GM12878 (cell line): ENCODE measurements at regions not wholly inside any gene's neighbourhood (a gene's known extent, or its start where the extent isn't known, plus 50 kb on each side); places are given as distances from the start of the nearest gene placed in this dataset.

Experiments
- ATAC-seq: fragments of 200-7000 bp; cut with Tn5 transposase; 3 replicates; pipeline ENCODE4 v1.9.1; 2020; ENCODE audit warnings: mild to moderate bottlenecking, moderate library complexity
- BruUV-seq: library from RNA; stranded (reverse); fragments of 400-500 nt; replicated peaks from 2 replicates; lab custom pipeline; 2021; lab: Mats Ljungman, UMichigan
- CTCF ChIA-PET: fragments of 300-600 bp; sonication (Branson Sonifier 250); formaldehyde crosslinking; extraction: SDS; loops from one replicate; lab custom pipeline; 2021; ENCODE audit warnings: inconsistent platforms; lab: Yijun Ruan, JAX
- POLR2A ChIA-PET: fragments of 350-600 bp; formaldehyde crosslinking; extraction: SDS; loops from one replicate; lab custom pipeline; 2021; ENCODE audit warnings: inconsistent platforms; lab: Charles Lee
- RAD21 ChIA-PET: fragments of 300-600 bp; sonication (Branson Sonifier 250); formaldehyde crosslinking; loops from one replicate; lab custom pipeline; 2023; ENCODE audit warnings: antibody characterized with exemption; ENCODE audit not compliant: unreplicated experiment; lab: Charles Lee
- SMC1A ChIA-PET: fragments of 300-600 bp; sonication (Branson Sonifier 250); formaldehyde crosslinking; loops from one replicate; lab custom pipeline; 2023; ENCODE audit not compliant: unreplicated experiment, uncharacterized antibody; lab: Charles Lee
- DNase-seq: peaks from one replicate; pipeline ENCODE4 v3.0.0-alpha.2; 2011; ENCODE audit warnings: low read depth, low spot score
- FAIRE-seq: peaks from 3 replicates; lab custom pipeline; 2011; peaks lifted over from hg19 to GRCh38; lab: Jason Lieb, UNC
- H2AFZ ChIP-seq: 2 replicates; pipeline ENCODE4 v1.6.0; 2011; ENCODE audit warnings: low read depth, low read length, control low read depth; ENCODE audit not compliant: control insufficient read depth
- H3K27ac ChIP-seq: 2 replicates; pipeline ENCODE4 v1.5.1; 2011; ENCODE audit warnings: control low read depth; ENCODE audit not compliant: control insufficient read depth, insufficient read depth
- H3K27me3 ChIP-seq, 2 experiments: replicated peaks in 1 of 2; 2 replicates each; pipeline versions ENCODE4 v1.6.0 to v1.6.1; 2011; ENCODE audit warnings: low read length in 1 of 2; ENCODE audit not compliant: control insufficient read depth in 2 of 2, insufficient read depth in 2 of 2
- H3K36me3 ChIP-seq, 2 experiments: 2 replicates each; pipeline ENCODE4 v1.5.1; 2011; ENCODE audit warnings: low read length in 1 of 2; ENCODE audit not compliant: control insufficient read depth in 2 of 2, insufficient read depth in 2 of 2
- H3K4me1 ChIP-seq: 2 replicates; pipeline ENCODE4 v1.6.1; 2011; ENCODE audit warnings: mild to moderate bottlenecking, low read length, moderate library complexity, mixed read lengths; ENCODE audit not compliant: control insufficient read depth, insufficient read depth
- H3K4me2 ChIP-seq: 2 replicates; pipeline ENCODE4 v1.6.0; 2011; ENCODE audit warnings: control low read depth; ENCODE audit not compliant: control insufficient read depth, insufficient read depth
- H3K4me3 ChIP-seq: fragments of 200-600 bp; sonication (generic); 2 replicates; pipeline ENCODE4 v1.5.1; 2016
- H3K79me2 ChIP-seq: 2 replicates; pipeline ENCODE4 v1.6.0; 2011; ENCODE audit warnings: low read length; ENCODE audit not compliant: control insufficient read depth, insufficient read depth
- H3K9ac ChIP-seq: 2 replicates; pipeline ENCODE4 v1.8.0; 2011; ENCODE audit warnings: low read length, control low read depth, mixed read lengths; ENCODE audit not compliant: control insufficient read depth, insufficient read depth
- H3K9me3 ChIP-seq: replicated peaks from 3 replicates; pipeline ENCODE4 v1.5.1; 2011; ENCODE audit warnings: mild to moderate bottlenecking, low read length; ENCODE audit not compliant: control insufficient read depth, insufficient read depth
- H4K20me1 ChIP-seq: 2 replicates; pipeline ENCODE4 v1.6.0; 2011; ENCODE audit not compliant: control insufficient read depth, insufficient read depth
- BHLHE40 ChIP-seq, 2 experiments: fragments of 450-650 bp in 1 of 2; IDR thresholded peaks; 2 replicates each; pipeline ENCODE4 v1.6.1; 2011 to 2017; ENCODE audit warnings: low read depth in 2 of 2, borderline replicate concordance in 1 of 2, improper control_type of control experiment in 1 of 2, low read length in 1 of 2, mild to moderate bottlenecking in 1 of 2
- ESRRA ChIP-seq: IDR thresholded peaks from 2 replicates; pipeline ENCODE4 v1.6.1; 2012; ENCODE audit warnings: mild to moderate bottlenecking, low read length, improper control_type of control experiment
- FOS ChIP-seq: IDR thresholded peaks from 3 replicates; pipeline ENCODE4 v1.6.1; 2011; ENCODE audit warnings: borderline replicate concordance; ENCODE audit not compliant: insufficient read length; ENCODE audit errors: extremely low read depth
- FOXK2 ChIP-seq: fragments of 450-650 bp; IDR thresholded peaks from 2 replicates; pipeline ENCODE4 v1.6.1; 2017; ENCODE audit warnings: mild to moderate bottlenecking, moderate library complexity
- HCFC1 ChIP-seq: fragments of 150-350 bp; IDR thresholded peaks from 2 replicates; pipeline ENCODE4 v1.6.1; 2014; ENCODE audit warnings: low read length
- NFIC ChIP-seq: IDR thresholded peaks from 2 replicates; pipeline ENCODE4 v1.6.1; 2012; ENCODE audit warnings: low read depth, mild to moderate bottlenecking, inconsistent platforms, low read length, moderate library complexity
- NR2C2 ChIP-seq: IDR thresholded peaks from 2 replicates; pipeline ENCODE4 v1.6.1; 2011; ENCODE audit warnings: borderline replicate concordance, low read depth; ENCODE audit not compliant: control insufficient read depth, insufficient read length
- RCOR1 ChIP-seq: conservative IDR thresholded peaks from 2 replicates; pipeline ENCODE4 v1.6.1; 2012; ENCODE audit warnings: low read depth, low read length, improper control_type of control experiment
- SREBF2 ChIP-seq: IDR thresholded peaks from 2 replicates; pipeline ENCODE4 v1.6.1; 2012; ENCODE audit warnings: mild to moderate bottlenecking, low read length
- SRF ChIP-seq, 2 experiments: IDR thresholded peaks; 2 replicates each; pipeline ENCODE4 v1.6.1; 2011; ENCODE audit warnings: low read depth in 2 of 2, low read length in 2 of 2, mild to moderate bottlenecking in 1 of 2, moderate library complexity in 1 of 2
- STAT3 ChIP-seq: IDR thresholded peaks from 2 replicates; pipeline ENCODE4 v1.6.1; 2011; ENCODE audit warnings: low read depth, low read length, improper control_type of control experiment
- TARDBP ChIP-seq: IDR thresholded peaks from 2 replicates; pipeline ENCODE4 v1.6.1; 2016; ENCODE audit warnings: borderline replicate concordance
- ZNF207 ChIP-seq: fragments of 450-650 bp; IDR thresholded peaks from 2 replicates; pipeline ENCODE4 v1.6.1; 2014; ENCODE audit warnings: antibody characterized with exemption, mild to moderate bottlenecking, borderline replicate concordance
- ZZZ3 ChIP-seq: IDR thresholded peaks from 2 replicates; pipeline ENCODE4 v1.6.1; 2011; ENCODE audit warnings: low read depth; ENCODE audit not compliant: control insufficient read depth, insufficient read length
- WGBS: methylation state at CpG from one replicate; pipeline ENCODE4 v1.1.6; 2016; ENCODE audit warnings: low lambda C conversion rate; ENCODE audit not compliant: insufficient replicate concordance, insufficient coverage; ENCODE audit errors: missing lambda C conversion rate; 5-methylcytosine and 5-hydroxymethylcytosine counted together
- in situ Hi-C: fragments of 300-500 bp; cut with MboI; formaldehyde crosslinking; loops from 9 replicates; pipeline ENCODE4 v1.14.3; 2018; ENCODE audit warnings: mixed read lengths
- intact Hi-C: fragments of 100-400 bp; cut with micrococcal nuclease; formaldehyde crosslinking; loops from one replicate; pipeline ENCODE4 v1.14.2; 2022; ENCODE audit not compliant: unreplicated experiment
- TF ChIP-seq, protein P1 (sequence below): fragments of 450-650 bp; formaldehyde crosslinking; IDR thresholded peaks from 2 replicates; pipeline ENCODE4 v1.4.0; 2020; ENCODE audit warnings: mild to moderate bottlenecking, moderate library complexity
- TF ChIP-seq, protein P2 (sequence below), 3 experiments: IDR thresholded peaks in 2 of 3; conservative IDR thresholded peaks in 1 of 3; 2 replicates each; pipeline ENCODE4 v1.5.1; 2011; ENCODE audit warnings: low read depth in 3 of 3, low read length in 3 of 3, mild to moderate bottlenecking in 3 of 3, control low read depth in 2 of 3, moderate library complexity in 2 of 3, inconsistent platforms in 1 of 3, mixed read lengths in 1 of 3; ENCODE audit not compliant: control insufficient read depth in 2 of 3, insufficient read depth in 1 of 3; ENCODE audit errors: extremely low read depth in 1 of 3

DNA sequence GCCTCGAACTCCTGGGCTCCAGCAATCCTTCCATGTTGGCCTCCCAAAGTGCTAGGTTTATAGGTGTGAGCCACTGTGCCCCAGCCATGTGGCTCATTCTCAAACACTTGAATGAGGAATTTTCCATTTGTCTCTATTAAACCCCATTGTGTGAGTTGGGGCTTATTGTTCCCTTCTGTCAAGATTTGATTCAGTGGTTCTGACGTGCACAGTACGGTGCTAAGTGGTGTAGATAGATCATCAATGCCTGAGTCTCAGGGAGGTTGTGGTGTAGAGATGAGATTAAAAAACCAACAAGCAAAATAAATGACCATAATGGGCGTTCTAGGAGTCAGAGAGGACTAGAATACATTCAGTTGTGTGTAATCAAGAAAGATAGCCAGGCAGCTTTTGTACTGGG lies 335.6 kb downstream of the PRL start:
- Histone ChIP-seq H2AFZ (no peak overlapping the region), H3K79me2 (no peaks in the 10 kb centered on the region), H3K27ac (no peak overlapping the region), H3K9ac (no peak overlapping the region), H3K9me3 (no peaks in the 10 kb centered on the region), H3K36me3 (no peaks in the 10 kb centered on the region), H3K4me2 (no peak overlapping the region), H4K20me1 (no peaks in the 10 kb centered on the region), H3K4me1 (no peaks in the 10 kb centered on the region), H3K4me3 (no peak overlapping the region), H3K27me3 (no peaks in the 10 kb centered on the region; a peak in 1 of 4 replicates)
- POLR2A ChIA-PET = no interaction called here
- SMC1A ChIA-PET = no interaction called here
- WGBS = 49% methylated on average over 4 of the region's 4 CpGs
- BruUV-seq = no TSS peak
- ATAC-seq (no peak), FAIRE-seq (no peak), DNase-seq (no peak)
- no peak for TF ChIP-seq ZNF207
- TF ChIP-seq, protein P1, sequence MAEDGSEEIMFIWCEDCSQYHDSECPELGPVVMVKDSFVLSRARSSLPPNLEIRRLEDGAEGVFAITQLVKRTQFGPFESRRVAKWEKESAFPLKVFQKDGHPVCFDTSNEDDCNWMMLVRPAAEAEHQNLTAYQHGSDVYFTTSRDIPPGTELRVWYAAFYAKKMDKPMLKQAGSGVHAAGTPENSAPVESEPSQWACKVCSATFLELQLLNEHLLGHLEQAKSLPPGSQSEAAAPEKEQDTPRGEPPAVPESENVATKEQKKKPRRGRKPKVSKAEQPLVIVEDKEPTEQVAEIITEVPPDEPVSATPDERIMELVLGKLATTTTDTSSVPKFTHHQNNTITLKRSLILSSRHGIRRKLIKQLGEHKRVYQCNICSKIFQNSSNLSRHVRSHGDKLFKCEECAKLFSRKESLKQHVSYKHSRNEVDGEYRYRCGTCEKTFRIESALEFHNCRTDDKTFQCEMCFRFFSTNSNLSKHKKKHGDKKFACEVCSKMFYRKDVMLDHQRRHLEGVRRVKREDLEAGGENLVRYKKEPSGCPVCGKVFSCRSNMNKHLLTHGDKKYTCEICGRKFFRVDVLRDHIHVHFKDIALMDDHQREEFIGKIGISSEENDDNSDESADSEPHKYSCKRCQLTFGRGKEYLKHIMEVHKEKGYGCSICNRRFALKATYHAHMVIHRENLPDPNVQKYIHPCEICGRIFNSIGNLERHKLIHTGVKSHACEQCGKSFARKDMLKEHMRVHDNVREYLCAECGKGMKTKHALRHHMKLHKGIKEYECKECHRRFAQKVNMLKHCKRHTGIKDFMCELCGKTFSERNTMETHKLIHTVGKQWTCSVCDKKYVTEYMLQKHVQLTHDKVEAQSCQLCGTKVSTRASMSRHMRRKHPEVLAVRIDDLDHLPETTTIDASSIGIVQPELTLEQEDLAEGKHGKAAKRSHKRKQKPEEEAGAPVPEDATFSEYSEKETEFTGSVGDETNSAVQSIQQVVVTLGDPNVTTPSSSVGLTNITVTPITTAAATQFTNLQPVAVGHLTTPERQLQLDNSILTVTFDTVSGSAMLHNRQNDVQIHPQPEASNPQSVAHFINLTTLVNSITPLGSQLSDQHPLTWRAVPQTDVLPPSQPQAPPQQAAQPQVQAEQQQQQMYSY (CRISPR knock-in tag) = no peak
- TF ChIP-seq ZZZ3 = no peak
- TF ChIP-seq, protein P2, sequence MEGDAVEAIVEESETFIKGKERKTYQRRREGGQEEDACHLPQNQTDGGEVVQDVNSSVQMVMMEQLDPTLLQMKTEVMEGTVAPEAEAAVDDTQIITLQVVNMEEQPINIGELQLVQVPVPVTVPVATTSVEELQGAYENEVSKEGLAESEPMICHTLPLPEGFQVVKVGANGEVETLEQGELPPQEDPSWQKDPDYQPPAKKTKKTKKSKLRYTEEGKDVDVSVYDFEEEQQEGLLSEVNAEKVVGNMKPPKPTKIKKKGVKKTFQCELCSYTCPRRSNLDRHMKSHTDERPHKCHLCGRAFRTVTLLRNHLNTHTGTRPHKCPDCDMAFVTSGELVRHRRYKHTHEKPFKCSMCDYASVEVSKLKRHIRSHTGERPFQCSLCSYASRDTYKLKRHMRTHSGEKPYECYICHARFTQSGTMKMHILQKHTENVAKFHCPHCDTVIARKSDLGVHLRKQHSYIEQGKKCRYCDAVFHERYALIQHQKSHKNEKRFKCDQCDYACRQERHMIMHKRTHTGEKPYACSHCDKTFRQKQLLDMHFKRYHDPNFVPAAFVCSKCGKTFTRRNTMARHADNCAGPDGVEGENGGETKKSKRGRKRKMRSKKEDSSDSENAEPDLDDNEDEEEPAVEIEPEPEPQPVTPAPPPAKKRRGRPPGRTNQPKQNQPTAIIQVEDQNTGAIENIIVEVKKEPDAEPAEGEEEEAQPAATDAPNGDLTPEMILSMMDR (IDR thresholded peaks at IDR 0.05 in 2 of 3, conservative IDR thresholded peaks at IDR 0.05 in 1 of 3; ENCODE audit: control insufficient read depth in 2 of 3, extremely low read depth in 1 of 3, insufficient read depth in 1 of 3, low read depth in 3 of 3, low read length in 3 of 3) = no peak
- no peak for TF ChIP-seq FOXK2
- TF ChIP-seq SREBF2 = no peak
- no peak for TF ChIP-seq TARDBP
- TF ChIP-seq FOS = no peak
- no peak for TF ChIP-seq SRF (IDR thresholded peaks at IDR 0.05; ENCODE audit: low read depth in 2 of 2, low read length in 2 of 2)
- no peak for TF ChIP-seq HCFC1
- TF ChIP-seq BHLHE40 (IDR thresholded peaks at IDR 0.05; ENCODE audit: borderline replicate concordance in 1 of 2, low read depth in 2 of 2, low read length in 1 of 2) = no peak
- no peak for TF ChIP-seq ESRRA
- TF ChIP-seq RCOR1 = no peak
- TF ChIP-seq STAT3 = no peak
- no peak for TF ChIP-seq NR2C2
- TF ChIP-seq NFIC = no peak
- in situ Hi-C loops (no loop called here), intact Hi-C loops (no loop called here)
- CTCF ChIA-PET = no interaction called here
- RAD21 ChIA-PET = interaction anchor here (0.9 kb wide), 1 partner anchor 14 kb away, joined by 3 read pairs; no protein-coding TSS in a partner anchor
